ENCODE measurements at regions not wholly inside any gene's neighbourhood (a gene's known extent, or its start where the extent isn't known, plus 50 kb on each side); places are given as distances from the start of the nearest gene placed in this dataset.

DNA sequence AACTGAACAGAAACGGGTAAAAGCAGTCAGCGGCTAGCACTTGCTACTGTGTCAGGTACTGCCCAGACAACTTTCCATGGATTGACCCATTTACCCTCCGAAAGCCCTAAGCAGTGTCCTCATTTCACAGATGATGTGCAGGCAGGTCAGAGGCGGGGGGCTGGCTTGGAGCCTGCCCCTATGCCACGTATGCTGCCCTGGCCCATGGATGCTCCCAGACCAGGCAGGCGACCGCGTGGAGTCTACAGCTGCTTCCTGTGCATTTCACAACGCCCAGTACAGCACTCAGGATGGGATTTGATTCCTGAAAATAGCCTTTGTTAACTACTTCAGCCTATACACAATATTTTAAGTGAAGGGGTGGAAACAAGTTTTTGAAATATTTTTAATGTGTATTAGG is 202.9 kb downstream of the NXNL2 start:
- H3K27ac ChIP-seq (ENCODE audit: low read depth, low read length): no peak overlapping the region
- no peak overlapping the region for H2BK120ac ChIP-seq (replicated peaks; ENCODE audit: low read depth, low read length)
- H4K8ac ChIP-seq (ENCODE audit: extremely low read depth, insufficient read depth, low read length): no peak overlapping the region
- H3K9me3 ChIP-seq (ENCODE audit: insufficient read depth in 2 of 2, low read depth in 1 of 2, low read length in 1 of 2): peaks cover 9 to 11% of the 10 kb centered on the region in 2 experiments
- H4K20me1 ChIP-seq (replicated peaks in 1 of 2; ENCODE audit: control insufficient read depth in 1 of 2, insufficient read depth in 2 of 2, low read length in 2 of 2): no peaks in the 10 kb centered on the region
- H2AFZ ChIP-seq (ENCODE audit: low read length): no peak overlapping the region
- no peaks in the 10 kb centered on the region; a peak in 1 of 7 replicates for H3K27me3 ChIP-seq (replicated peaks in 1 of 4; ENCODE audit: control insufficient read depth in 3 of 4, extremely low read depth in 1 of 4, insufficient read depth in 3 of 4, low read length in 3 of 4)
- no peak overlapping the region for H3K4me2 ChIP-seq (ENCODE audit: insufficient read depth in 1 of 2, low read depth in 2 of 2, low read length in 2 of 2)
- H4K91ac ChIP-seq (replicated peaks; ENCODE audit: insufficient read length, low read length): no peak overlapping the region
- no peak overlapping the region for H4K5ac ChIP-seq (ENCODE audit: insufficient read length, low read depth, low read length)
- H2BK5ac ChIP-seq (ENCODE audit: low read depth, low read length): no peak overlapping the region
- H3K4ac ChIP-seq (replicated peaks; ENCODE audit: insufficient read length, low read depth, low read length): no peak overlapping the region
- no peak overlapping the region for H2BK12ac ChIP-seq (ENCODE audit: low read depth, low read length)
- no peak overlapping the region for H2BK20ac ChIP-seq (ENCODE audit: low read length)
- no peak overlapping the region for H3K23ac ChIP-seq (ENCODE audit: insufficient read length)
- FAIRE-seq (no peak), DNase-seq (ENCODE audit: low read depth in 1 of 2, low spot score in 2 of 2) (no peak)
- H3K4me3 ChIP-seq (ENCODE audit: extremely low read depth in 1 of 4, insufficient read depth in 2 of 4, low read depth in 3 of 4, low read length in 4 of 4): no peak overlapping the region
- ChIA-PET POLR2A (ENCODE audit: partially characterized antibody) (no interaction called here), CTCF (ENCODE audit: partially characterized antibody) (no interaction called here)
- H3K79me1 ChIP-seq (ENCODE audit: low read depth, low read length): no peaks in the 10 kb centered on the region
- H3K36me3 ChIP-seq (ENCODE audit: control insufficient read depth in 2 of 4, insufficient read depth in 4 of 4, low read length in 3 of 4): 0 out of 8 replicates have a peak, but pooled peaks cover 0 to 3% (median 0%) of the 10 kb centered on the region in 4 experiments
- no peak overlapping the region for H3K14ac ChIP-seq (ENCODE audit: insufficient read length)
- H2BK15ac ChIP-seq (ENCODE audit: low read length): no peak overlapping the region
- peaks cover 0 to 5% (median 3%) of the 10 kb centered on the region in 4 experiments; a peak in 5 of 7 replicates for H3K4me1 ChIP-seq (replicated peaks in 1 of 4; ENCODE audit: control insufficient read depth in 3 of 4, insufficient read depth in 4 of 4, low read length in 3 of 4)
- no peak overlapping the region for H3K9ac ChIP-seq (replicated peaks in 1 of 4; ENCODE audit: extremely low read depth in 1 of 4, low read depth in 3 of 4, low read length in 3 of 4)
- no peaks in the 10 kb centered on the region for H3K23me2 ChIP-seq (ENCODE audit: low read depth, low read length)
- no peak overlapping the region for H3K56ac ChIP-seq (replicated peaks; ENCODE audit: insufficient read length, low read depth, low read length)
- H3K79me2 ChIP-seq (ENCODE audit: control insufficient read depth in 1 of 2, insufficient read depth in 2 of 2, low read length in 2 of 2): no peaks in the 10 kb centered on the region
- H3K18ac ChIP-seq (ENCODE audit: extremely low read depth, low read length): no peak overlapping the region
- 93% methylated on average over 9 of the region's 9 CpGs; no CpG with 5 or more reads in 1 of the 2 experiments for WGBS, 2 experiments (ENCODE audit: extremely low coverage in 1 of 2, insufficient coverage in 1 of 2, insufficient read length in 1 of 2, insufficient replicate concordance in 2 of 2, low coverage in 1 of 2, low lambda C conversion rate in 2 of 2, missing lambda C conversion rate in 1 of 2)
- no peak overlapping the region for H2AK5ac ChIP-seq (ENCODE audit: low read depth, low read length)
- TF ChIP-seq SIX5 (IDR thresholded peaks at IDR 0.05; ENCODE audit: low read depth, low read length): no peak
- no peak for TF ChIP-seq RNF2 (IDR thresholded peaks at IDR 0.05; ENCODE audit: borderline replicate concordance, low read depth, low read length, missing control alignments, poor library complexity, severe bottlenecking)
- no peak for TF ChIP-seq CBX5 (IDR thresholded peaks at IDR 0.05; ENCODE audit: low read depth, low read length)
- TF ChIP-seq POLR2A (IDR thresholded peaks at IDR 0.05; ENCODE audit: control extremely low read depth in 1 of 2, low read depth in 2 of 2, low read length in 2 of 2): no peak
- no peak for TF ChIP-seq RAD21 (IDR thresholded peaks at IDR 0.05 in 1 of 2, conservative IDR thresholded peaks at IDR 0.05 in 1 of 2; ENCODE audit: low read depth in 2 of 2, low read length in 2 of 2)
- TF ChIP-seq JUN (IDR thresholded peaks at IDR 0.05; ENCODE audit: low read depth, low read length): no peak
- TF ChIP-seq ASH2L (IDR thresholded peaks at IDR 0.05; ENCODE audit: low read length): no peak
- no peak for TF ChIP-seq JUND (IDR thresholded peaks at IDR 0.05; ENCODE audit: low read length)
- TF ChIP-seq, protein P1, sequence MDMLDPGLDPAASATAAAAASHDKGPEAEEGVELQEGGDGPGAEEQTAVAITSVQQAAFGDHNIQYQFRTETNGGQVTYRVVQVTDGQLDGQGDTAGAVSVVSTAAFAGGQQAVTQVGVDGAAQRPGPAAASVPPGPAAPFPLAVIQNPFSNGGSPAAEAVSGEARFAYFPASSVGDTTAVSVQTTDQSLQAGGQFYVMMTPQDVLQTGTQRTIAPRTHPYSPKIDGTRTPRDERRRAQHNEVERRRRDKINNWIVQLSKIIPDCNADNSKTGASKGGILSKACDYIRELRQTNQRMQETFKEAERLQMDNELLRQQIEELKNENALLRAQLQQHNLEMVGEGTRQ (IDR thresholded peaks at IDR 0.05; ENCODE audit: low read length): no peak
- TF ChIP-seq TBP (IDR thresholded peaks at IDR 0.05; ENCODE audit: low read depth, low read length): no peak
- TF ChIP-seq HDAC6 (IDR thresholded peaks at IDR 0.05; ENCODE audit: low read depth, low read length): no peak
- no peak for TF ChIP-seq CEBPB (IDR thresholded peaks at IDR 0.05; ENCODE audit: low read depth, low read length)
- no peak for TF ChIP-seq CREB1 (IDR thresholded peaks at IDR 0.05)
- TF ChIP-seq PHF8 (conservative IDR thresholded peaks at IDR 0.05; ENCODE audit: low read depth, low read length): no peak
- no peak for TF ChIP-seq TAF7 (optimal IDR thresholded peaks at IDR 0.05; ENCODE audit: borderline replicate concordance, low read depth, low read length)

Data from H1 (cell line).